Left kidney (tissue), 1 donor: ENCODE measurements at regions not wholly inside any gene's neighbourhood (a gene's known extent, or its start where the extent isn't known, plus 50 kb on each side); places are given as distances from the start of the nearest gene placed in this dataset.

Experiments
- DNase-seq: peaks from one replicate; pipeline ENCODE4 v3.0.0-alpha.2; 2013

DNA sequence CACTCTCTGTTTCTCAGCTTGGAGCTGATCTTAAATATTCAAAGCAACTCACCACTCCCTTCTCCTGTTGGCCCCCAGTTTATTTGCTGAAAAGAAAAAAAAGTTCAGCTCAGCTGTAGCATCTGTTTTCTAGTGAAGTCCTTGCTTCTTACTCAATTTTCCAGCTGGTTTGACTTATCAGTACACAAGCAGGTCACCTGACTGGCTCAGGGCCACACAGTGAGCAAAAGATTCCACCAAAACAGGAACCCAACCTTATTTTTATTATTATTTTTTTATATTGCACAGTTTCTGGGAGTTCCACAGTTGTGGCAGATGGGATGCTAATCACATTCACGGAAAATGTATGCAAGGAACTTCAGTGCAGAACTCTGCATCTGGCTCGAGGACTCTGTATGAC lies 390.7 kb upstream of the RGMA start:
- no peak for DNase-seq

- DNase-seq, result peak; percentile 26
Measured at GRCh38 chr15:93478947-93479346, 389.9 kb upstream of the RGMA start.

GRCh38 chr15:93477721-93478120 lies 388.7 kb upstream of the RGMA start:
- no peak for DNase-seq

GRCh38 chr15:93477188-93477587 lies 388.2 kb upstream of the RGMA start:
- DNase-seq, result no peak

DNA sequence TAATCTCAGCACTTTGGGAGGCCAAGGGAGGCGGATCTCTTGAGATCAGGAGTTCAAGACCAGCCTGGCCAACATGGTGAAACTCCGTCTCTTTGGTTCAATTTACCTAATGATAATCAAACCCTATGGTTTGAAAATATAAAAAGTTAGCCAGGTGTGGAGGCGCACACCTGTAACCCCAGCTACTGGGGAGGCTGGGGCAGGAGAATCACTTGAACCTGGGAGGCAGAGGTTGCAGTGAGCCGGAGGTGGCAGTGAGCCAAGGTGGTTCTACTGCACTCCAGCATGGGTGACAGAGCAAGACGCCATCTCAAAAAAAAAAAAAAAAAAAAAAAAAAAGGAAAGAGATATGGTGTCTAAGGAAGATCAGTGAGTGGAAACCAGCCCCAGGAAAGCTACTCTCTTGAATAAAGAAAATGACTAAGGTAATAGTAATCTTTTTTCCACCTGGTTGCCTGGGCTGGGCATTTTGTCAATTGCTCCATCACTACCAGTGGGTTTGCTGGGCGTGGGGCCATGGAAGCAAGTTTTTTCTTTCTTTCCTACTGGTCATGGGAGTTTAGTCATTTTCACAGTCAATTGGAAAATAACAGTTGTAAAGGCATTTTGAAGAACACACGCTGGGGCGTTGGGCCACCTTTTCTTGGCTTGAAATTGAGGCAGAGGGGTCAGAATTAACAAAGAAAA lies 387.6 kb upstream of the RGMA start:
- no peak for DNase-seq

- DNase-seq, result no peak
Measured at GRCh38 chr15:93474728-93475127, 385.7 kb upstream of the RGMA start.

DNA sequence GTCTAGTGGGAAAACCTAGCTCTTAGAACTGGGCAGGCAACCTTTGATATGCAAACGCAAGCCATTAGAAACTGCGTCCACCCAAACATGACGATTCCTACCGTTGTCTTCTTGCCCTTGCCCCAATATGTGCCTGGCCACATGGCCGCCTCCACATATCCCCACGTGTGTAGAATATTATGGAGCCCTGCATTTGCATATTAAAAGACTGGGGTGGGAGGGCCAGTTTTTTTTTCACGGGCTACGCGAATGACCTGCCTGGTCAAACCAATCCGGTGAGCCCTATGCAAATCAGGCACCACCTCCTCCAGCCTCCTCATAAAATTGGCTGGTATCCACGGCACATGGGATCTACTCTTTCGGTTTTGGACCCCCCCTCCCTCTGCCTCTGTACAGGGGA lies 381.0 kb upstream of the RGMA start:
- no peak for DNase-seq

DNA sequence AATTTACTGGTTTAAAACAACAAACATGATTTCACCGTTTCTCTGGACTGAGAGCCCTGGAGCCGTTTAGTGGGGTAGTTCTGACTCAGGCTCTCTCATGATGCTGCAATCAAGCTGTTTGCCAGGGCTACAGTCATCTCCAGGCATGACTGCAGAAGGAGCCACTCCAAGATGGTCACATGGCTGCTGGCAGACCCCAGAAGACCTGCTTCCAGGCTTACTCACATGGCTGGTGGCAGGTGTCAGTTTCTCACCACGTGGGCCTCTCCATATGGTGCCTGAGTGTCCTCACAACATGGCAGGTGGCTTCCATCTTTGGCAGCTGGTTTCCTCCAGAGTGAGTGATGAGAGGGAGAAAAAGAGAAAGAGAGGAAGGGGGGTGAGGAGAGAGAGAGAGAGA lies 378.3 kb upstream of the RGMA start:
- no peak for DNase-seq

DNA sequence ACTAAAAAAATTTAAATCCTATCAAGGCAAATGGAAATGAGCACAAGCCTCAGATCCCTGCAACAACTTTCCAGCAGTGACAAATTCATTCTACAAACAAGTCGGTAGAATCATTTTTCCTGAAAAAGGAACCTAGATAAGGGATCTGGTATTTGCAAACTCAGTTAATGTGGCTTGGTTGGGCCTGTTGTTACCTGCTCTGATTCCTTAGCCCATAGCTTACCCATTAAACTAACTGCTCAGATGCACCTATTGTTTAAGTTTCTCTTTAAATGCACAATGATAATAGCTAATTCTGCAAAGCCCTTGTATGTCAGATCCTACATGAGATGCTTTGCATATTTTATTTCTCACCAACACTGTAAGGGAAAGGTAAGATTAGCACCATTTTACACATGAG lies 377.4 kb upstream of the RGMA start:
- no peak for DNase-seq

DNA sequence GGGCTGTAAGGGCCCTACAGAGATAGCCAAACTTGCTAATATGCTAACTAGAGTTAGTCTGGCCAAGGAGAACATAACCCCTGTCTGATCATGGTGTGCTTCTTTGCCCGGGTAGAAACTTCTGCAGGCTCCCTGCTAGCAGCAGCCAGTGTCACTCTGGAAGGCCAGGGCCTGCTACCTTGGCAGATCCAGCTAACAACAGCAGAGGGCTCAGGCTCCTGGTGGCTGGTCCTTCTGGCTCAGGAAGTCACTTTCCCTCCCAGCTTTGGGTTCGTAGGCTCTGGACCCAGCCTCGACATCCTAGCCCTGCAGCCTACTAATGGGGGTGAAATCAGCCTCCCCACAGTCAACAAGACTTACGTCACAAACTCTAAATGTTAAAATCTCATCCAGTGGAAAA lies 373.7 kb upstream of the RGMA start:
- no peak for DNase-seq

DNA sequence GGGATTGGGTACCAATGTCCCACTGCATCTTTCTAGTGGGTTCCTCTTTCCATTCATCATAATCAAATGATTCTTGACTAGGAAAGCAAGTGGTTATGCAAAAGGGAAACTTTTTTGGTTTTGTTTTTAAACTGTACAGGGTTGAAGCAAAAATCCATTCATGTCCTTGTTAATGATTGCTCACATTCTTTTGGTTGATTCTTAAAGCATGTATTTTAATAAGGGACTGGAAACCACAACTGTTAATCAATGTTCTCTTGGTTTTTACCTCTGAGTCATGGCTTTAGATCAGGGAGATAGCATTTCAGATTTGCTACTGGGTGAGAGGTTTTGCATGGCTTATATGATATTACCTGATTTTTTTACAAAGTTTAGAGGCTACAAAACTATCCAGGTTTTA lies 371.7 kb upstream of the RGMA start:
- no peak for DNase-seq

DNA sequence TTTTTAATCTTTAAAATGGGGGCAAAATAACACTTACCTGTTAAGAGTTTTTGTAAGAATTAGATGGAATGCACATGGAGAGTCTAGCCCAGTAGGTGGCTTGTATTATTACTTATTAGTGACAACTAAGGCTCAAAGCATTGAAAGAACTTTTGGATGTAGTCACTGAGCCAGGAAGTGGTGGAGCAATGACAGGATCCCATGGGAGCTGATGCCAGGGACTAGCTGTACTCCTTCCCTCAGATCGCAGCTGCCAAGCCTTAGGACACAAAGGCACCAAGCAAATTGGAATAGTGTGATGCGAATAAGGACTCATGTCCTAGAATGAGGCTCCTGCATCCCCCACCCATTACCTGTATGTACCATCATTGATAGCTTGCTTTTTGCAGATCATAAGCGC lies 370.4 kb upstream of the RGMA start:
- DNase-seq, result no peak

DNA sequence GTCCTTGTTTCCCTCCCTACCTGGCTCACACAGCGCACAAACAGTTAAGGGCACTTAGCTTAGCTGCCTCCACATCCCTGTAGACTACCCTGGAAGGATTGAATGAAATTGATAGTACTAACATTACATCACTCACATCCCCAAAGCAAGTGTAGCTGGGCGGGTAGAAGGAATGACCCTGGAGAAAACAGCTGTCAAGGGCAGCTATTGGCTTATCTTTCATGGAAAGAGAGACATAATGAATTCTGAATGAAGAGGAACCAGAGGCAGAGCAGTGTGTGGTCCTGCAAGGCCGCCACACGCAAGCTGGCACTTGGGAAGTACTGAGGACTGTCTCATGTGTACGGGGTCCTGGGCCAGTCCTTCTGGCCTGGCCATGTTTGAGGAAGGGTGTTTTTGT lies 369.6 kb upstream of the RGMA start:
- no peak for DNase-seq

DNA sequence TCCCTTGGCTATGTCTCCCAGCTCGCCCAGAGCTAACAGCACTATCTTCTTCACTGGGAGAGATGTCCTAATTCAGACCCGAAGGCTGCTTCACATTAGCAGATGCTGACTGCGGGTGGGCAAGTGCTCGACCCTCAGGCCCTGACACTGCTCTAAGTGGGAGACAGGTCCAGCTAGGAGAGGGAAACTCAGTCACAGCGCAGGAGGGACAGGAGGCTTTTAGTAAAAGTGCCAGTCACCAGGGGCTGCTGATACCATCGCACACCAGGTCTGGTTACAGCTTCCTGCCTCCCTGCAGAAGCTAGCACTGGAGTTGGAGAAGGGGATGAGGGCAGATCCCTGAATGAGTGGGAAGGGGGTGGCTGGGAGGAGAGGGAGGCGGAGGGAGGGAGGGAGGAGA lies 365.8 kb upstream of the RGMA start:
- DNase-seq, result no peak

GRCh38 chr15:93452537-93453211 lies 363.7 kb upstream of the RGMA start:
- no peak for DNase-seq

DNA sequence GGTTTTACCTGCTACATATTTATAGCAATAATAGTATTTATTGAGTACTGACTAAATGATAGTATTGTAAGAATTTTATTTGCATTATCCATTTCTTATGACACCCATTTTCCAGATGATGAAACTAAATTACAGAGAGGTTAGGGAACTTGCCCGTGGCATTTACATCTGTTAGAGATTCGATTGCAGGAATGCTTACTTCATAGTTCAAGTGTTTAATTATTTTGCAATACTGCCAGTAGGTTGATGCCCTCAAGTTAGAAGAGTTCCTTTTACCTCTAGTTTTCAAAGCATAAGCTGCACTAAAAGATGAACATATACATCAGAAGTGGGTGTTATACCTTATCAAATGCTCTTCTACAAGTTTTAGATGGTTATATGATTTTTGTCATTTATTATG lies 362.8 kb upstream of the RGMA start:
- DNase-seq, result no peak

DNA sequence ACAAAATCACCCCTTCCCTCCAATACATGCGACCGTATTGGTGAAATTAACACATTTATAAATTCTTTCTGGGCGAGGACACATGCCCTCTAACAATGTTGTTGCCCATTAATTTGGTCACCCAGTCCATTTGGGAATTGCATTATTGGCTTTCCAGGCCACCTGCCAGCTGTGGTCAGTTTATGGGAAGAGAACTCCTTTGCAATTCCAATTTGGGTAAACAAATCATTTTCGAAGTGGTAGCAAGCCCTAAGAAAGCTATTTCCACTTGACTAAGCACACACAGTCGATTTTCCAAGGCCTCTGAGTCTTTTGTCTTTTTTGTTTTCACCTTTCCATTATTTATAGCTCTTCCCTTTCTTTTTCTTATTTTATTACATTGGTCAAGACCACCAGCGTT lies 362.3 kb upstream of the RGMA start:
- no peak for DNase-seq

DNA sequence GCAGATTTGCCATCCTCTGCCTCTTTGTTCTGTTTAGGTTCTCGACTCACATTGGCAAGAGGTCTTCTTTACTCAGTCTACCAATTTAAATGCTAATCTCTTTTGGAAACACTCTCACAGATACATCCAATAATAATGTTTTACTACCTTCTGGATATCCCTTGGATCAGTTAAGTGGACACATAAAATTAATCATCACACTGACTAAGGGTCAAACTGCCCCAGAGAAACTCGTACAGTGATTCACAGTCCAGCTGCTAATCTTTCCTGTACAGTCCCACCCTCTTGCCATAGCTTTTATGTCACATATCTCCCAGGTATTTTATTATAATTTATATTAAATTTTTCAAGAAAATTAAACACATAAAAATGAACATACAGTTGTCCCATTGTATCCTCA lies 360.8 kb upstream of the RGMA start:
- DNase-seq, result no peak

DNA sequence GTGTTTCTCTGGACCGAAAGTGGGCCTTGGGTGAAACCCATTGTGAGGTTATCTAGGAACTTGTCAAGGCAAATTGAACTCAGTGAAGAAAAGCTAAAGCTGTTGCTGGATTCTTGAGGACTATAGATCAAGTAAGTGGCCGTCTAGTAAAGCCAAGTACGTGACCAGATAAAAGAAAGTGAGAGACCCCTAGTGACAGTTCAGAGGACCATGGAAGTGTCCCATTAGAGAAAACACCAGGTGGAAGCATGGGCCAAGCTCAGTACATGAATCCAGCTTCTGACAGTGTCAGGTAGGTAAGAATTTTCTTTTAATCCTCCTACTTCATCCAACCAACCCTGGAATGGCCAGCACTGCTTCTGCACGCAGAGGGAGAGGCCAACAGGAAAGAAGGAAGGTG lies 349.3 kb upstream of the RGMA start:
- DNase-seq, result no peak

DNA sequence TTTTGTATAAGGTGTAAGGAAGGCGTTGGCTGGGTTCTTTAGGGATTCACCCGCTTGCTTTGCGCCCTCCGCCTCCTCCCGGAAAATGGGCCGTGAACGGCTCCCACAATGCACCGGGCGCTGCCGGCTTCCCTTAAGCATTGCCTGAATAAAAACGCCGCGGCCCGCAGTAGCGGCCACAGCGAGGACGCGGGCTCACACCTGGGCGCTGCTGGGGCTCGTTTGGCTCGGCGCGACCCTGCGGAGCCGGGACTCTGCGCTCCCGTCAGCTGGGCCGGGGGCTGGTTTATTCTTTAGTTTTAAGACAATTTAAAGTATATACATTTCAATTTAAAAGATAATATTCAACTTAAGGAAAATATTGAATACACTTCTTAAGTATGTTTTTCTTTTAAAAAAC lies 343.5 kb upstream of the RGMA start:
- DNase-seq, result no peak

GRCh38 chr15:93428807-93429351 lies 339.9 kb upstream of the RGMA start:
- no peak for DNase-seq

DNA sequence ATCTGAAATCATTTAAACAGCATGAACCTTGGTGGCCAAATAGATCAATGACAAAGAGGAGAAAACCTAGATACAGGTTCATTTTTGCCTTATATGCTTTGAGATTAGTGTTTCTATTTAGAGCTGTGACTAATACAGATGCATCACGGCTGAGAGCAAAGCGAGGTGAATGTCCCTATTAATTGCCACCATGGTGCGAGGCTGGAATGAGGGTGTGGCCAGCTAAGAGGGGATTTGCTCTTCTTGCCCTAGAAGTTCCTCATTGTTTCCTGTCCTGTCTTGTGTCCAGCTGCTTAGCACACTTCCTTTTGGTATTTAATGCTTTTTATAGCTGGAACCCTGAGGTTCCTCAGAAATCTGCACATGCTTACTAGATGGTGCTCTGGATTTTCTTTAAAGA lies 339.1 kb upstream of the RGMA start:
- DNase-seq, result no peak

DNA sequence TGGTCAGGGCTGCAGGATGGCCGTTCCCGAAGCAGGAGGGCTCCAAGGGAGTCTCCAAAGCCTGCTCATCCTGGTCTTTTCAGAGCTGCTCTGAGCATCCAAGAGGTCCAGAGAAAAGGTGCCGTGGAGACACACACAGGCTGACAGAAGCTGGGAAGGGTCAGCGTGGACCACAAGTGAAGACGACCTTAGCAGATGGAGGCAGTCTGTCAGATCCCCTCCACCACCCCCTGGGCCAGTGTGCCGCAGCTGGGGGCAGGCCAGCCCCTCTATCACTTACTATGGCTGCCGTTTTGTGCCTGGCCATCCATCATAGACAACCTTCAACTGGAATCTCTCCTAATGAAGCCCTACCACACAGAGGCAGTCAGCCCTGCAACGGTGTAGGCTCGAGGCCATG lies 335.1 kb upstream of the RGMA start:
- DNase-seq, result no peak

- DNase-seq, result no peak
Measured at GRCh38 chr15:93422476-93422875, 333.5 kb upstream of the RGMA start.
